HUDEP-2 (cell line): ENCODE measurements at regions not wholly inside any gene's neighbourhood (a gene's known extent, or its start where the extent isn't known, plus 50 kb on each side); places are given as distances from the start of the nearest gene placed in this dataset.

Experiments
- DNase-seq, 76 experiments: peaks; one replicate each; lab custom pipeline; 2025; ENCODE audit not compliant: unreplicated experiment in 76 of 76; lab: John Stamatoyannopoulos, UW

DNA sequence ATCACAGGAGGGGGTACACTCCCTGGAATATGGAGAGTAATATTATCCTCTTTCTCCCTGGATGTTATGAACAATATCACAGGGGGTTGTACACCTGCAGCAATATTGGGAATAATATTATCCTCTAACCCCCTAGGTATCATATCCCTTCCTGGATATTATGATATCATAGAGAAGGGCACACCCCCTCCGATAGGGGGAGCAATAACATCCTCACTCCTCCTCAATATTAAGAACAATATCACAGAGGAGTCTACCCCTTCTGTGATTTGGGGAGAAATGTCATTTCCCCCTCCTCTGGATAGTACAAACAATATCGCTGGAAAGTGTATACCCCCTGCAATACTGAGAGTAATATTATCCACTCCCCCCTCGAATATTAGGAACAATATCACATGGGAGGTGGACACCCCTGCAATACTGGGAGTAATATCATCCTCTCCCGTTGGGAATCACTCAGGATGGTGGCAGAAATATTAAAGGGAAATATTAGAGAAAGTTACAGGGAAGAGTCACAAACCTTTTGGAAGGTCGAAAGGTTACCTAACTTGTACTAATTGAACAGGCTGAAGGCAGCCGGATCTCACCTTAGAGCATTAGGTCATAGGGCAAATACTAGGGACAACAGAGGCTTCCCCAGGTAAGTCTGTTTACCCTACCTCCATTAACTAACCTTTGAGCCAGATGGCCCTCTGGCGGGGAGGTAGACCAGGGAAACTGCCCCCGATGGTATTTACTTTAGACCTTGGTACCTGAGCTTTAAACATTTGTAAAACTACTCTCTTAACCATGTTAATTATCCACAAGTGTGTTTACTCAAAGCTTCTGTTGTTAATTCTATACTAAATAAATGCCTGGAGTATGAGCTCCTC lies 57.5 kb upstream of the FREM1 start:
- no peak for DNase-seq

DNA sequence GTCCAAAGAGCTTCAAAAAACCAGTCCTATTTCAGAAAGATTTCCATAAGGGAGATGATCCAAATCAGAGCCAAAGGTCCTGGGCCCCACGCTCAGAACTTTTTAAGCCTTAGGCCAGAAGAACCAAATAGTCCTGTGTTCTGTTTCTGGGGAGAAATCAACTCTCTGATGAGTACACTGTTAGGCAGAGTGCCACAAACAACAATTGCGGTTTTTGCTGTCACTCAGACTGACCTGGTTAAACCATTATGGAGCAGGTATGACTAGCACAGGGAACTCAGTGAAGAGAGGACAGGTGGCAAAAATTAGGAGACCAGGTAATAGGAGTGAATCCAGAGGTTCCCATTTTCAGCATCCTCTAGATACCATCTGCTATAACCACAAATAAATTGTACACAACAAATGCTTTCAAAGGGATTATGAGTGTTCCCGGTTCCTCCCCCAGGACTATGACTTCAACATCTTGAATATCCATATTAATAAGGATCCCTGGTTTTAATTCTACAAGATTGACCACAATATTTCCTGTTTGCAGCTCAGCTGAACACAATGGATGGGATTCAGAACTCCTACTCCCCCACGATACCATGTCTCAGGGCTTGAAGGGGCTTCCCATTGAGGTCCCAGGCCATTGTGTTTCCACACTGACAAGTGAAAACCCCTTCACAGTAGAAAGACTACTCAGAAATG lies 52.1 kb upstream of the FREM1 start:
- no peak for DNase-seq

DNA sequence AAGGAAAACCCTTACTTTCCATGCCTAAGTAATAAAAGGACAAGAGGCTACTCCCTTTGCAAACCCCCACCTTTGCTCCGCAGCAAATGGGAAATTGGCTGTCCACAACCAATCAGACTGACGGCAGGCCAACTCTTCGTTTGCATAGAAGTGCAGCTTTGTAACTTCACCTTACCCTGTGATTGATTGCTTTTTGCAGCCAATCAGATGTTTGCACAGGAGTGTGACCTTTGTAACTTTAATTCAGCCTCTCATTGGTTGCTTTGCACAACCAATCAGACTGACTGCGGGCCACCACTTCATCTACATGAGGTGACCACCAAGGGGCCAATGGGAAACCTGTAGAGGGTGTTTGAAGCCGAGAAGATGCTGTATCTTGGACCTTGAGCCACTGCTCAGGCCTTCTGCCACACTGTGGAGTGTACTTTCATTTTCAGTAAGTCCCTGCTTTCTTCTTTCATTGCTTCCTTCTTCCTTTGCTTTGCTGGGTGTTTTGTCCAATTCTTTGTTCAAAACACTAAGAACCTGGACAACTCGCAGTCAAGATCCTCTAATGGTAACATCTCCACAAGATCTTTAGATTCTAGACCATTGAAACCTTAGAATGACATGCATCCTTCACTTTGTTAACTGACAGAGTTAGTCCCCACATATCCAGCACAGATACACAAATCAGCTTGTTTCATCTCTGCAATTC lies 51.3 kb upstream of the FREM1 start:
- no peak for DNase-seq

DNA sequence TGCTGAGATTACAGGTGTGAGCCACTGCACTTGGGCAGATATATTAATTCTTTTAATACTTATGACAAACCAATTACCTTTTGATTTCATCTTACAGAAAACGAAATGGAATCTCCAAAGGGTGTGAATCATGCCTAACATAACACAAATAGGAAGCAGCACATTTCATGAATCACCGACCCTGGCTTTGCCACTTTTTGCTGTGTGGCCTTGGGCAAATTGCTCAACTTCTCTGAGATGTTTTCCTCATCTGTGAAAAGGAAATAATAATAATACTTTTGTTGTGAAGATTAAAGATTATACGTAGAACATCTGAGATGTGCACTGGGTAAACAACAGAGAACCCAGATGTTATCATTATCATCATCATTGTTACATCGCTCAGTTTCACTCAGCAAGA lies 50.7 kb upstream of the FREM1 start:
- no peak for DNase-seq
